HG02642 (cell line): ENCODE measurements at regions not wholly inside any gene's neighbourhood (a gene's known extent, or its start where the extent isn't known, plus 50 kb on each side); places are given as distances from the start of the nearest gene placed in this dataset.
A peak's percentile ranks its signal among the peaks of the same experiment; 100 is the strongest.
"Not testable (repeated sequence)": the region's sequence is repeated elsewhere in the genome, so short reads cannot be mapped to it uniquely, and the experiment has no call there.

Experiments used
- ATAC-seq: cut with Tn5 transposase; IDR thresholded peaks from one replicate; pipeline ENCODE4 v1.9.1; 2021; ENCODE audit warnings: mild to moderate bottlenecking; ENCODE audit not compliant: unreplicated experiment, poor library complexity

- ATAC-seq, result peak; percentile 90
Measured at GRCh38 chr15:92820236-92821021, 79.7 kb upstream of the CHD2 start.

GRCh38 chr15:92821491-92822116, 78.5 kb upstream of the CHD2 start:
- ATAC-seq, result no peak

GRCh38 chr15:92822216-92823144, 77.6 kb upstream of the CHD2 start:
- no peak for ATAC-seq

- no peak for ATAC-seq
Measured at GRCh38 chr15:92825985-92826384, 74.1 kb upstream of the CHD2 start.

DNA sequence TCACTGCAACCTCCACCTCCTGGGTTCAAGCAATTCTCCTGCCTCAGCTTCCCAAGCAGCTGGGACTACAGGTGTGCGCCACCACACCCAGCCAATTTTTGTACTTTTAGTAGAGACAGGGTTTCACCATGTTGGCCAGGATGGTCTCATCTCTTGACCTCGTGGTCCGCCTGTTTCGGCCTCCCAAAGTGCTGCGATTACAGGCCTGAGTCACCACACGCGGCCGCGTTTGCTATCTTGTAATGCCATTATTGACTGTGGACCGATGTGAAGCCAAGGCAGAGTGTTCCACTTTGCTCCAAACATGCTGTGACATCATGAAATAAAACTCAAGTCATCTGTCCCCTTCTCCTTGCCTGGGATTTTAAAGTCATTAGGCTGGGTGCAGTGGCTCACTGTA, 72.1 kb upstream of the CHD2 start:
- not testable (repeated sequence) for ATAC-seq

DNA sequence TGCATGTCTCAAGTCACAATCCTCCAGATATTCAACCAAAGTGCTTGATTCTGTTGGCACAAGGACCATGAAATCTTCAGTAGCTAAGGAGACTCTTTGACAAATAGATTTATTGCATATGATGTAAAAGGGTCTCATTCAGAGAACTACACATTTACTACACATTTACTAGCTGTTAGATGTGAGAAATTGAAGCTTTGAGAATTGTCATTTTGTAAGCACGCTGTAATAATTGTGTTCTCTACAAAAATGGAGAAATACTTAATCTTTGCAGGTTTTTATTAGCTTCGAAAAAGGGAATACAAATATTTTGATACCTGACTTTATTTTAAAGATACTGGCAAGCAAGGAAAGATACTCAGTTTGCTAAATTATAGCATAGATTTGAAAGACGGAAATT, 70.2 kb upstream of the CHD2 start:
- no peak for ATAC-seq

DNA sequence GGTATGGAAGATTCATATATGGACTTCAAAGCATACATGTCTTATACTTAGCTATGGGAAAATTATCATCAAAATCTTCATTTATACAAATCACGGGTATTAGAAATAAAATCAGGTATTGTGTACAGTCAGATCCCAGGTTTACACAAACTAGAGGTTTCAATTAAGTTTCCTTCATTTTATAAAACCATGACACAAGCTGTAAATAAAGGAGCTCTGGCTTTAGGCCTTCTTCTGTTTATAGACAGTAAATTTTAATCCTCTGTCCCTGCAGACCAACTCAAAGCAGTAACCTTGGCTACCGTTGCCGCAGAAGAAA, 68.8 kb upstream of the CHD2 start:
- ATAC-seq, result no peak

- ATAC-seq, result peak; percentile 98
Measured at GRCh38 chr15:92831655-92832328, 68.3 kb upstream of the CHD2 start.

DNA sequence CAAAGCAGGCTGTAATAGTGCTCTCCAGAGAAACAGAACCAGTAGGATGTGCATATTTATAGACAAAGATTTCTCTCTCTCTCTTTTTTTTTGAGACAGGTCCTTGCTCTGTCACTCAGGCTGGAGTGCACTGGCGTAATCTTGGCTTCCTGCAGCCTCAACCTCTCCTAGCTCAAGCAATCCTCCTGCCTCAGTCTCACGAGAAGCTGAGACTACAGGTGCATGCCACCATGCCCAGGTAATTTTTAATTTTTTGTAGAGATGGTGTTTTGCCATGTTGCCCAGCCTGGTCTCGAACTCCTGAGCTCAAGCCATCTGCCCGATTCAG, 67.1 kb upstream of the CHD2 start:
- no peak for ATAC-seq

DNA sequence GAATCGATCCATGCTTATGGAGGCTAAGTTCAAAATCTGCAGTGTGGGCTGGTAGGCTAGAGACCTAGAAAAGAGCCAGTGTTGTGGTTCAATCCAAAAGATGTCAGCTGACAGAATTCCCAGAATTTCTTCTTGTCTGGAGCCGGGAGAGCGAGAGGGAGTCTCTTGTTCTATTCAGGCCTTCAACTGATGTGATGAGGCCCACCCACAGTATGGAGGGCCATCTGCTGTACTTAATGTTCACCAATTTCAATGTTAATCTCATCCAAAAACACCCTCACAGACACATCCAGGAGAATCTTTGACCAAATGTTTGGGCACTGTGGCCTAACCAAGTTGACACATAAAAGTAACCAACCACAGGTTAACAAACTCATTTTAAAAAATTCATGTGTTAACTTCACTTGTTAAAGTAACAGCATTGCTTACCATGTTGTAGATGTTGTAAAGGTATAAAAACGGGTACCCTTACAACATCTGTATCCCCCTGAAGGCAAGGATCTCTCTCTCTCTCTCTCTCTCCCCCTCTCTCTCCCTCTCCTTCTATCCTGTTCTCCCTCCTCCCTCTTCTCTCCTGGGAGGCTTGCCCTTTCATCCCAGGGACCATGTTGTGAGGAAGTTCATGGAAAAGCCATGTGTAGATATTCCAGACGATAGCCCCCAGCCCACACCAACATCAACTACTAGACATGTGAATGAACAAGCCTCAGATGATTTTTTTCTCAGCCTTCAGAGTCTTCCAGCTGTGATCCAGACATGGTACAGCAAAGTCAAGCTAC, 66.4 kb upstream of the CHD2 start:
- ATAC-seq, result no peak

- peak; percentile 96 for ATAC-seq
Measured at GRCh38 chr15:92839696-92840095, 60.4 kb upstream of the CHD2 start.

GRCh38 chr15:92840149-92840548, 60.0 kb upstream of the CHD2 start:
- ATAC-seq, result peak; percentile 15

GRCh38 chr15:92843326-92843725, 56.8 kb upstream of the CHD2 start:
- ATAC-seq, result no peak

- ATAC-seq, result no peak
Measured at GRCh38 chr15:92843814-92844213, 56.3 kb upstream of the CHD2 start.

DNA sequence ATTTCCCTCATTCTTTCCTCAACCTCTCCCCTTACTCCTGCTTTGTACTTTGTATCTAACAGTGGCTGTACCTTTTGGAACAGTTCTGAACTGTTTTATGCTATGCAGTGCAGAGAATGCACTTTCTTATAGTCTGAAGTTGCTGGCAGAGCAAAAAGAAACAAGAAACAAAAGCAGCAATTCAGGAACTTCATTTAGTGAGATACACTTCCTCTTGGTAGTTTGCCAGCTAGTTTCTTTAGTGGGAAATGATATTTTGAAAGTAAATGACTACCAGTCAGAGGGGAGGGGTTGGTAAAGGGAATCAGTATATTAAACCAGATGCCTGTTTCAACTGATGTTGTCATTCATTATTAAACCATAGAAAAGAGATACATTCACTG, 55.0 kb upstream of the CHD2 start:
- ATAC-seq, result peak; percentile 51

DNA sequence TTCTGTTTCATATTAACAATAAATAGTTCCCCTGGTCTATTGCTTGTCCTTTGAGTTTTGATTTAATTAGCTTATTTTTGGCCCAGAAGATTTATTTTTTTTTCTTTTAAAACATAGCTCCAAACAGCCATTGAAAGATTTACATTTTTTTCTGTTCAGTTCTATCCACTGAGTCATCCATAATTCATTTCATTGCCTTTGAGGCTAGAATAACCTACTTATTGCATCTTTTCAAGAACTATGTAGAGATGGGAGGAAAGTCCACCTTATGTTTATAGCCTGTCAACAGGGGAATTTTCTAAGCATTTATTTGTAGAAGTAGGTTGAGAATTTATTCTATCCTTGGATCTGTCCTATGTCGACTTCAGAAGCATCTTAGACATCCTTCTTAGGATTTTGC, 53.4 kb upstream of the CHD2 start:
- no peak for ATAC-seq

DNA sequence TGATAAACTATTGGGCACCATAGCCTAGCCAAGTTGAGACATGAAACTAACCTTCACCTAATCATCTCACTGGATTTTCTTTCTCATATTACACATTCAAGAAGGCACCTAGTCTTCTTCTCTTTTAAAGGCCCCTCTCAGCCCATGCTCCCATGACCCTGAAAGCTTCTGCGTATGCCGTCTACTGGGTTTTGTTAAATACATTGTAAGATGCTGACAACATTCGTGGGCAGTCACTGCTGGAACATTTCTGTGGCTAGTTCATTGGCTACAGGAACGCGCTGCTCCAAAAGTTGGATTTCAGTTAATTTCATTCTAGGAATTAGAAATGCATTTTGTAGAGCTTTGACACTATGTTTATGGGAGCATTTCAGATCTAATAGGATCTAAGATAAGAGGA, 52.3 kb upstream of the CHD2 start:
- ATAC-seq, result no peak

- no peak for ATAC-seq
Measured at GRCh38 chr15:92848464-92848851, 51.7 kb upstream of the CHD2 start.

DNA sequence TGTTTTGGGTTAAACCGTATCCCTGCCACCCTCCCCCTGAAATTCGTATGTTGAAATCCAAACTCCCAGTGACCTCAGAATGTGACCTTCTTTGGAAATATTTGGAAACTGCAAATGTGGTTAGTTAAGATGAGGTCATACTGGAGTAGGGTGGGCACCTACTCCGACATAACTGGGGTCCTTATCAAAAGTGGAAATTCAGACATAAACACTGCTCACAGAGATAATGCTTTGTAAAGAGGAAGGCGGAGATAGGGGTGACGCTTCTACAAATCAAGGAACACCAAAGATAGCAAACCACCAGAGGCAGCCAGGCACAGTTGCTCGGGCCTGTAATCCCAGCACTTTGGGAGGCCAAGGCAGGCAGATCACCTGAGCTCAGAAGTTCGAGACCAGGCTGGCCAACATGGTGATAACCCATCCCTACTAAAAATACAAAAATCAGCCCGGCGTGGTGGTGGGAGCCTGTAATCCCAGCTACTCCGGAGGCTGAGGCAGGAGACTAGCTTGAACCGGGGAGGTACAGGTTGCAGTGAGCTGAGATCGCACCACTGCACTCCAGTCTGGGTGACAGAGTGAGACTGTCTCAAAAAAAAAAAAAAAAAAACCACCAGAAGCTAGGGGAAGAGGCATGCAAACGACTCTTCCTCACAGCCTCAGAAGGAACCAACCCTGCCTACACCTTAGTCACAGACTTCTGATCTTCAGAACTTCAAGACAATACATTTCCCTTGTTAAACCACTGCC, 51.1 kb upstream of the CHD2 start:
- peak; percentile 78 for ATAC-seq
